HT1080 (cell line): ENCODE measurements at regions not wholly inside any gene's neighbourhood (a gene's known extent, or its start where the extent isn't known, plus 50 kb on each side); places are given as distances from the start of the nearest gene placed in this dataset.

Experiments
- DNase-seq: peaks from one replicate; pipeline ENCODE4 v3.0.0-alpha.2; 2015; ENCODE audit warnings: low read depth

- no peak for DNase-seq
These were observed 97.1 kb upstream of the NRXN3 start for GRCh38 chr14:78073028-78073427.

- DNase-seq, result no peak
These were observed 95.6 kb upstream of the NRXN3 start for GRCh38 chr14:78074561-78074960.

- DNase-seq, result no peak
These were observed 95.1 kb upstream of the NRXN3 start for GRCh38 chr14:78075033-78075432.

- DNase-seq, result no peak
These were observed 94.5 kb upstream of the NRXN3 start for GRCh38 chr14:78075555-78076277.

GRCh38 chr14:78081245-78081644 lies 88.9 kb upstream of the NRXN3 start:
- DNase-seq, result no peak

GRCh38 chr14:78083837-78084236 lies 86.3 kb upstream of the NRXN3 start:
- DNase-seq, result no peak

- DNase-seq, result no peak
These were observed 83.8 kb upstream of the NRXN3 start for GRCh38 chr14:78086342-78086741.

- DNase-seq, result peak; percentile 7
These were observed 81.3 kb upstream of the NRXN3 start for GRCh38 chr14:78088916-78089315.

- DNase-seq, result no peak
These were observed 79.3 kb upstream of the NRXN3 start for GRCh38 chr14:78090864-78091263.

- DNase-seq, result no peak
These were observed 78.8 kb upstream of the NRXN3 start for GRCh38 chr14:78091361-78091760.

GRCh38 chr14:78092040-78092439 lies 78.1 kb upstream of the NRXN3 start:
- DNase-seq, result no peak

GRCh38 chr14:78103271-78103670 lies 66.9 kb upstream of the NRXN3 start:
- DNase-seq, result no peak

GRCh38 chr14:78104160-78104559 lies 66.0 kb upstream of the NRXN3 start:
- no peak for DNase-seq

GRCh38 chr14:78104655-78105054 lies 65.5 kb upstream of the NRXN3 start:
- DNase-seq, result no peak

GRCh38 chr14:78106381-78106780 lies 63.8 kb upstream of the NRXN3 start:
- no peak for DNase-seq

GRCh38 chr14:78107166-78107565 lies 63.0 kb upstream of the NRXN3 start:
- no peak for DNase-seq

GRCh38 chr14:78119440-78119839 lies 50.7 kb upstream of the NRXN3 start:
- DNase-seq, result no peak
